GM19395 (cell line): ENCODE measurements at regions not wholly inside any gene's neighbourhood (a gene's known extent, or its start where the extent isn't known, plus 50 kb on each side); places are given as distances from the start of the nearest gene placed in this dataset.

ENCODE experiments used
- ATAC-seq: cut with Tn5 transposase; IDR thresholded peaks from one replicate; pipeline ENCODE4 v1.9.1; 2021; ENCODE audit warnings: mild to moderate bottlenecking, moderate library complexity; ENCODE audit not compliant: unreplicated experiment

DNA sequence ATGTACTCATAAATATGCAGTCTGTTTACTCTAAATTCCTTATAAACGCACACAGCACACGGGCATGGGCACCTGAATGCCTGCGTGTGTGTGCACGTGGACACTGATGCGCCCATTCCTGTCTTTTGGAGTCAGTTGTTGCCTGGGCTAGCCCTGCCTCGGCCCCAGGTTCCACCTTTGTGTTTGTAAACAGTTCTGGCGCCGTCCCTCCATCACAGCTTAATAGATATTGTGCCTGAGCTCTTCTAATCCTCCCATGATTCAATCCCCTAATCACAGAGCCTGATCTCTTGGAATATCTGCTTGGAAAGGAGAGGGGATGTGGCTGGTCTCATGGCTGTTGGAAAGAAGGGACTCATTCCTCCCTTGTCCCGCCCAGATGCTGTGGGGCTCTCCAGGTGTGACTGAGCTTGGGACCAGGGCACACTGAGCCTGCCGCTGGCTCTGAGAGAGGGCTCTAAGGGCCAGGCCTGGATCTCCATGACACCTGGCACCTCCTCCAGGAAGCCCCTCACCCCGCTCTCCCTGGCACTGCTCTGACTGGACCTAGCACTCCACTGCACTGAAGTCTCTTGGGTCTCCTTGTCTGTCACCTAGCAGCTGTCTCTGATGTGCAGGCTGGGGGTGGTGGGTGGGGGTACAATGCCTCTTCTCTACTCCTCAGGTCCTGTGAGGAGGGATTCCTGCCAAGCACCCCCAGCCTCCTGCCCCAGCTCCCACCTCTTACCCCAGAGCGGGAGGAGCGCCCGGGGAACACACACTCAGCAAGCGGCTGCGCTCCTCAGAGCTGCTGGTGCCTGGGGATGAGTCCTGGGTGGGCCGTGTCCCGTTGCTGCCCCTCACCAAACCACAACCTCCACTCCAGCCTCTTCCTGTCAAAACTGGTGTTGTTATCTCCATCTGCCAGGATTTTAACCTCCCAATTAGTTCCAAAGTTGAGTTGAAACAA is 181.3 kb downstream of the INHBB start:
- ATAC-seq: no peak

DNA sequence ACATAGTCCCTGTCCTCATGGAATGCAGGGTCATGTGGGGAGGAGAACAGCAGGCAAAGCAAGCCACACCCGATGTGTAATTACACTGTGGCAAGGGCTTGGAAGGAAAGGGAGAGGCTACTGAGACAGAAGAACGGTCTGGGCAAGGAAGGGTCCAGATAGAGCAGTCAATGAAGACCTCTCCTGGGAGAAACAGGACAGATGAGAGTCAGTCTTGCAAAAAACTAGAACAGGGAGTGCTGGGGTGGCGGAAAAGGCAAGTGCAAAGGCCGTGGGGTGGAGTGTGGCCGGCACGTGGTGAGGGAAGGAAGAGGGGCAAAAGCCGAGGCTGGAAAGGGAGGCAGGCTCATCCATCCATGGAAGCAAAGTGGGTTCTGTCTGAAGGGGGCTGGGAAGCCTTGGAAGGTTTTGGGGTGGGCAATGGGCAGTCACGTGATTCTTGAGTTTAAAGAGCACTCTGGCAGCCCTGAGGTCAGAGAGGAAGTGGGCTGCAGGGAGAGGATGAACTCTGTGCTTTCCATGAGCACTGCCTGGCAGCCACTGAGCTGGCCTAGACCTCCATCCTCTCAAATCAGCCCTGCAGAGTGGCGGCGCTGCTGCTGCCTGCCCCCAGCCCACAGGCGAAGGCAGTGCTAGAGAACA is 182.2 kb downstream of the INHBB start:
- ATAC-seq: no peak

DNA sequence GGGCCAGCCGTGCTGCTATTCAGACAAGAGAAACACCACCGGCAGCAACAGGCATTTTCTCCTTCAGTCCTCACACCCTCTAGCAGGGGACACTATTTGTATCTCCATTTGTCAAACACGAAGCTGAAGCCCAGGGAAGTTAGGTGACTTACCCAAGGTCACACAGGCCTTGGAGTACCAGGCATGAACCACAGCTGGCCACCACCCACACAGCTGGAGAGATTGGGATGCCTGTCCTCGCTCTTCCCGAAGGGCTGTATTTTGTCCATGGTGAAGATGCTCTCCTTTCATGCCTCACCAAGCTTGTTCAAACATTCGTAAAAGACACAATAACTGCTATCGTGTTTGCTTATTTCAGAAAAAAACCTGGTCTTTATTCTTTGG is 182.7 kb downstream of the INHBB start:
- ATAC-seq: no peak

DNA sequence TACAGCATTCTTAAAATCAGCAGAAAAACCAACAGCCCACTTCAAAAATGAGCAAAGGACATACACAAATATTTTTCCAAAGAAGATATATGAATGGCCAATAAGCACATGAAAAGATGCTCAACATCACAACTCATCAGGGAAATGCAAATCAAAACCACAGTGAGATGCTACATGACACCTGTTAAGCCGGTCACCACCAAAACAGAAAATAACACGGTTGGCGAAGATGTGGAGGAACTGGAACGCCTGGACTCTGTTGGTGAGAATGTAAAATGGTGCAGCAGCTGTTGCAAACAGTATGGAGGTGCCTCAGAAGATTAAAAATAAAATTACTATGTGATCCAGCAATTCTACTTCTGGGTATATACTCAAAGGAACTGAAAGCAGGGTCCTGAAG is 184.8 kb downstream of the INHBB start:
- ATAC-seq: no peak

DNA sequence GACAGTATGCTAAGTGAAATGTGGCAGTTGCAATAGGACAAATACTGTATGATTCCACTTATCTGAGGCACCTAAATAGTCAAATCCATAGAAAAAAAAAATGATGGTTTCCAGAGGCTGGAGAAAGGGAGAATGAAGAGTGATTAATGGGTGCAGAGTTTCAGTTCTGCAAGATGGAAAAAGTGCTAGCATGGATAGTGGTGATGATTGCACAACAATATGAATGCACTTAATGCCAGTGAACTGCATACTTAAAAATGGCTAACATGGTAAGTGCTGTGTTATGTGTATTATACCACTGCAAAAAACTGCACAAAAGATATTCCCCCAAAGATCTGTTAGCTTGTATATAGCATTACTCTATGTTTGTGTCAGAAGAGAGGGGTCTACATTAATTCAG is 185.4 kb downstream of the INHBB start:
- ATAC-seq: no peak

DNA sequence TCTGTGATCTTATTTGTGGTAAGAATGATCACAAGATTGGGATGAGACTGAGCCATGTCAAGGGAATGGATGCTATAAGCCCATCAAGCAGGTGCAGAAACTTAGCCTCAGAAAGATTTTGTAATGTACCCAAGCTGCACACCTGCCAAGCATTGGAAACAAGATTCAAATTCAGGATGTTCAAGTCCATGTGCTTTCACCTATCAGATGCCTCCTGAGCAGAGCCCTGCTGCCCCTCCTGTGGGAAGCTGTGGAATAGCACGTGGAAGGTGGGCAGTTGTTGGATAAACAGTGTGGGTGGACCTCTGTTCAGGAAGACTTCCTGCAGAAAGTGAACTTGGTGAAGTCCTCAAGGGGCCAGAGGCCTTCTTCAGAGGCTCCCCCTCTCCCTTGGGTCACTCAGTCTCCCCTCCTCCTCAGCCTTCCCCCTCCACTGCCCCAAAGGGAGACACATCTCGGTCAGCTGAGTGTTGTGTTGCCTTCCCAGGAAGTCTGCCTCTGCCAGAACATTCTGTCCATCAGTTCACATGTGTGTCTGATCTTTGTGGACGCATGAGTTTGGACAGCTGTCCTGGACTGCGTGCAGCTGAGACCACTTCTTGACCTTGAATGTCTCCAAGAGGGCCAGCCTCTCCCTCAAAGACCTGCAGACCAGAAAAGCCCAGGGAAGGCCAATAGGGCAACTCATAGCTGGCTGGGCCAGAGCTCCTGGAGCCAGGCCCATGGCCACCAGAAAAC is 186.1 kb downstream of the INHBB start:
- ATAC-seq: no peak

DNA sequence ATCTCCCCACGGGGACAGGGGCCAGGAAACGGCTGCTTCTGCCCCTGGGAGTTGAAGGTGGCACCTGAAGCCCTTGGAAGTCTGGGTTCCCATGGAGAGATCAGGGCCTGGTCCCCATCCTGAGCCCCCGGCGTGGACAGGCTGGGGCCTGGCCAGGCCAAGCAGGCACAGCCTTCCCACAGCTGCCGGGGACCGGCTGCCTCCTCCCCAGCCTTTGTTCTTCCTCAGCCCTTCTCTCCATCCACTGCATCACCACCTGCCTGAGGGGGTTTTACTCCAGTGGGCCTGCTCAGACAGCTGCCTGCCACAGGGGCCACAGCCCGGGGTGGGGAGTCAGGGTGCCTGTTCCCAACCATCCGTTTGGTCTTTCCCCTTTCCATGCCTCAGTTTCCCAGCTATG is 187.7 kb downstream of the INHBB start:
- no peak for ATAC-seq

DNA sequence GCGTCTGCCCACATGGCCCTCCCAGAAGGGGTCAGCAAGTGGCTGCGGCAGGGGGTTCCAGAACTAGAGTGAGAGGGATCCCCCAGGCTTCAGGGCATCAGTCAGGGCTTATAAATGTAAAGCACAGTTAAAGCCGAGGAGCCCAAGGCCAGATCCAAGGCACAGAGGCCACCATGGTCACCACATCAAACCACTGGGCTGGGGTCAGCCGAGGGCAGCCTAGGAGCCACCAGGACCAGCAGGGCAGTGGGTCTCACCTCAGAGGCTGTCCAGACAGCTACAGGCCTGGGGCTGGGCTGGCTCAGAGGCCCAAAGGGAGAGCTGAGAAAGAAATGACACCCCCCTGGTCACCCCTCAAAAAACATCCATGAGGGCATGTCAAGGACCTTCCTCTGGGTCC is 188.5 kb downstream of the INHBB start:
- ATAC-seq: no peak

DNA sequence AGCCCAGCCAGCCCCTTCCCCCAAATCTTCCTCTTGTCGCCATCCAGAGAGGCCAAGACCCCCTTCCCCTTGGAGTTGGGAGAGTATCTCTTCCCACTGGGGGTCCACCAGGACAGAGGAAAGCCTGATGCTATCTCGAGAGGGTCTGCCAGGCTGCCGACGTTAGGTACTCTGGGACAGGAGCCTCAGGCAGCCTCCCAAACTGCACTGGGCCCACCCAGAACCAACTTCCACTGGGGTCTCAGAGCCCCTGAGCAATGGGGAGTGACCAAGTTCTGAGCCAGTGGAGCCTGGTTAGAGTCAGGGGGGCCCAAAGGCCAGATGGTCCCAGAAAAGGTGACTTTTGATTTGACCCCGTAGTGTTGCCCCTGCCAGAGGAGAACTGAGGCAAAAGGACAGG is 189.1 kb downstream of the INHBB start:
- ATAC-seq: no peak

DNA sequence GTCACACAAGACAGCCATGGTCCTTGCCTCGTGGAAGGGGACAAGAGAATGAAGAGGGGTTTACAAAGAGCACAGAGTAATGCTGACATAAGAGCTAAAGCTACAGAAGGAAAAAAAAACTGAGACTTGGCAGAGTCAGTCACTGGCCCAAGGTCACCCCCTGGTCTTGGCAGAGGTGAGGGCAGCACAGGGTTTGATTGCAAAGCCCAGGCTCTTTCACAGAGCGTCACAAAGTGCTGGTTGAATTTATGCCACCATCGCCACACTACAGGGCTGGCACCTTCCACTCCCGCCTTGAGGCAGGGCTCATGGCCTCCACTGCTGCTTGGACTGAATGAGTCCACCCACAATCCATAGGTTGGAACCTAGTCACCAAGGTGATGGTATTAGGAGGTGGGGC is 190.2 kb downstream of the INHBB start:
- ATAC-seq: no peak

DNA sequence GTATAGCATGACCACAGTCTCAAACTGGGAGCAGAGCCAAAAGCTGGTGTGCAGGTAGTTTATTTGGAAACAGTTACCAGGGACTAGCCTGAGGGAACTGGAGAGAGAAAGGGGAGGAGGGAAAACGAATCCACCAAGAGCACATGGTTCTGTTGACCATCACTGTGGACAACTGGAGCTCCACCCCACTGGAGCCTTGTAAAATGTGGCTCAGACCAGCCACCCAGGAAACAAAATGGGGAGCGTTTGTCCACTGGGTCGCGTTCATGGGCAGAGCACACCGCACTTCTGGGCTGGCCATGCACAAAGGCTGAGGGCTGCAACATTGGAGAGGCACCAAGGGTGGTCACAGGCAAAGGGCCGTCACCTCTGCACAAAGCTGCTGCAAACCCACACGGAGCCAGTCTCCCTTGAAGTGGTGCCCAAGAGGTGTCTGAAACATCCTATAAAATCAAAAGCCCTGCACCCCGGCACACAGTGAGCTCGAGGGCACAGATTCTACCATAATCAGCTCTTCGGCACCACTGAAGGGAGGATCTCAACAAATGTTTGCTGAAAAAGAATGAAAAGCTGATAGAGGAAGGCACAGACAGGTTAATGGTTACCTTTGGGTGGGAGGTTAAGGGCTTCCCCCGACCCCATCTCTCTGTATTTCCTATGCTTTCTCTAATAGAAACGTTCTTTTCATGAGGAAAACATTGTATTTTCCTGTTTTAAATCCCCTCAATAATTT is 192.9 kb downstream of the INHBB start:
- no peak for ATAC-seq

DNA sequence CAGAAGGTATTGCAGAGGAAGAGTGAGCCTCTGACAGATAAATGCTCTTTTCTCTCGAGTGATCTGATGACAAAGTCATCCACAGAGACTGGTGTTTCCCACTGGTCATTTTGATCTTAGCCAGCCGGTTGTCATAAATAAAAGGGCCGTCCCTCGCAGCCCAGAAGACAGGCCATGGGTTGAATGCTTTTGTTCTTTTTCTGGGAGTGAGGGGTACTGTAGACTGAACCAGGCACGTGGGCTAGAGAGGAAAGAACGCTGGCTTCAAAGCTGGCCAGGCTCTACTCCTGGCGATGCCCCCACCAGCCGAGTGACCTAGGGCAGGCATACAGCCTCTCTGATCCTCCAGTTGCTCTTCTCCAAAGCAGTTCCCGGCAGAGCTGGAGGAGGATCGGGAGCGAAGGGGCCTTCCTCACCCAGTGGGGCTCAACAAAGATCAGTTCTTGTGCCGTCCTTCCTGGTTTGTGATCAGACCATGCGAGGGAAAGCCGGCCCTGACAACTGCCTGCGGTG is 193.5 kb downstream of the INHBB start:
- no peak for ATAC-seq

DNA sequence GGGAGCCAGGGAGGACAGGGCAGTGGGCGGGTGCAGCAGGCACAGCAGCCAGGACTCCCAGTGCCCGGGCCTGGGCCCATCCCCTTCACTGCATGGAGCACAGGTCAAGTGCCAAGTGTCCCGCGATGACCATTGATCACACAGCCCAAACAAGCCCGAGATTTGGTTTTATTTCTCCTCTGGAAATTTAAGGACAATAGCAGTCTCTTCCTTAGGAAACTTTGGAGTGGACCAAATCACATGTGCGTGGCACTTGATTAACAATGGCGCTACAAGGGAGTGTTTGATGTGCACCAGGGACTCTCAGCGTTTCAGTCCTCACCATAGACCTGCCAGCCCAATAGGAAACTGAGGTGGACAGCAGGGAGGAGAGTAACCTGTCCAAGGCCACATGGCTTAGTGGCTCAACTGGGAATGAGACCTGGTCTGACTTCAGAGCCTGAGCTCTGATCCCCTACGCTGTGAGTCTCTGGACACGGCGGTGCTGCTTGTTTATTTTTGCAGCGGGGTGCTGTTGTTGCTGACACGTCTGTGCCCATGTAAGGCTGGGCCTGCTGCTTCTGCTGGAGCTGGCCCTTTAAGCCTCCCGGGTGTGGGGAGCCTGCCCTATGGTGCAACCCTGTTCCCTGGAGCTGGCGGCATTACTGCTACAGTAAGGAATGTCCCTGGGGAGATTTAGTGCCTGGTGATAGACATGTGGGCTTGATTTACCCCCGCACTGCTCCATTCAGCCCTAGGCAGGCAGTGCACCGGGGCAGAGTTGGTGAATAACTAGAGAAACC is 194.2 kb downstream of the INHBB start:
- no peak for ATAC-seq

DNA sequence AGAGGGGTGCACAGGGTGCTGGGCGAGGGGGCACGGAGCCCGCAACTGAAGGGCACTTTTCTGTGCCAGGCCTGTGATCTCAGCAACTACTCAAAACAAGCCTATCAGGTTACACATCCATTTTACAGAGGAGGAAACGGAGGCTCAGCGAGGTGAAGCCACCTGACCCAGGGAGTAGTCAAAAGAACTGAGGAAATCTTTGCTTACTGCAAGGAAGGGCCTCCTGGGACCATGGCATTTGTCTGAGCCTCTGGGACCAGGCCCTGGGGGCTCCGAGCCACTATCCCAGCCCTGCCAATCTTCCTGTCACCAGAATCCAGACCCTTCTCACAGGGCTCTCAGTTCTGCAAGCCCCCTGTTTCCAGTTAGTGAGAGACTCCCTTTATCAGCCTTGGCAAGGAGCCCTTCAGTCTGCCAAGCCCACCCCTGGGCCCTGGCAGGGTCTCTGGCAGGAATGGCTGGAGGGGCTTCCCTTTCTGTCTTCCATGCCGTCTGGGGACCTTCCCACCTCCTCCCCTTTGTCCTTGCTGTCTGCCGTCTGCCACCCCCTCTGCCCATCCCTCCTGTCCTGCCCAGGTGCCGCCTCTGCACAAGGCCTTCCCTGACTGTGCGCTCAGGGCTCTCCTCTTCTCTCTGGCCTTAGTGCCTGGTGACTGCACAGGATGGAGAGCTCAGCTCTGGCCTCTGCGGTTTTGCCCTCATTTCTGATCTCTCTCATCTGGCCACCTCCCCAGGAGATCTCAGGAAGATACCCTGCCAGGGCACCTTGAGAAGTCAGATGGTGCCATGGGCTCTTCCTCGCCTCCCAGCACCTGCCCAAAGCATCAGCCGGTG is 194.7 kb upstream of the GLI2 start:
- ATAC-seq: no peak

DNA sequence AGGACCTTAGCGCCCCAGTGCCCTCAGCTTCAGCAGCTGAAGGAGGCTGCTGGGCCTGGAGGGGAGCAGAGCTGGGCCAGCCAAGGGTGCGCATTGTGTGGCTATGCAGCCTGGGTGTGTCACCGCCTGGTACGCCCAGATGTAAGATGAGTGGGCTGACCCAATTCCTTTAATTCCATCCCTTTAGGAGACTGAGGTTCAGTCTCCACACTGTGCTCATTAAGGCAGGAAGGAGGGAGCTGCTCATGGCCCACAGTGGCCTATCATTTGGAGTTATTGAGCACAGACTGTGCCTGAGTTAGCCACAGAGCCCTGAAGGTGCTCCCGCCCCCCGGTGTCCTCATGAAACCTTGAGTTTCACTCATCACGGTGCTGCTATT is 194.1 kb upstream of the GLI2 start:
- ATAC-seq: no peak

DNA sequence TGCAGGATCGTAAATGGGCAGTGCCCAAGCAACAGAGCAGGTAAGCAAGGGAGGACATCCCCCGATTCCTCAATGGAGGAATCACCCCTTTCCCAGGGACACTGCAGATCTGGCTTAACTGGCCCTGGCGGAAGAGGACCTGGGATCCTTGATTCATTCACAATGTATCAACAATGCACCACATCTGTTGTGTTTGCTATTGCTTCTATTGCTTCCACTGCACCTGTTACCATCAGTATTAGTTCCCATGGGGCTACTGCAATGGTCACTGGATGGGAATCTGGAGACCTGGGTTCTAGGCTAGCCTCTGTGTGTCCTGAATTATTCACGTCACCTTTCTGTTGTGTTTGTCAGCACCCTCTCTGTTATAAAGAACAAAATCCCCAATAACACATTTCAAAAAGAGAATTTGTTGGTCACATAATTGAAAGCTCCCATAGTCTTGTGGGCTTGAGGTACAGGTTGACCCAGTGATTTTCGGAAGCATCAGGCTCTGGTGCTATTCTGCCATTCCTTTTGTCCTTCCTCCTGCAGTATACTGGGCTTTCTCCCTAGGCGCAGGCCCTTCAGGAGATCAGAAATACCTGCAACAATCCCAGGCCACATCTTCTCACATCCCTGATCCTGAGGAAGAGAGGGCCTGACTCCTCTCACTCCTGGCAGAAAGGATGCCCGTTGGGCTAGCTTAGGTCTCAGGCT is 193.5 kb upstream of the GLI2 start:
- ATAC-seq: no peak

DNA sequence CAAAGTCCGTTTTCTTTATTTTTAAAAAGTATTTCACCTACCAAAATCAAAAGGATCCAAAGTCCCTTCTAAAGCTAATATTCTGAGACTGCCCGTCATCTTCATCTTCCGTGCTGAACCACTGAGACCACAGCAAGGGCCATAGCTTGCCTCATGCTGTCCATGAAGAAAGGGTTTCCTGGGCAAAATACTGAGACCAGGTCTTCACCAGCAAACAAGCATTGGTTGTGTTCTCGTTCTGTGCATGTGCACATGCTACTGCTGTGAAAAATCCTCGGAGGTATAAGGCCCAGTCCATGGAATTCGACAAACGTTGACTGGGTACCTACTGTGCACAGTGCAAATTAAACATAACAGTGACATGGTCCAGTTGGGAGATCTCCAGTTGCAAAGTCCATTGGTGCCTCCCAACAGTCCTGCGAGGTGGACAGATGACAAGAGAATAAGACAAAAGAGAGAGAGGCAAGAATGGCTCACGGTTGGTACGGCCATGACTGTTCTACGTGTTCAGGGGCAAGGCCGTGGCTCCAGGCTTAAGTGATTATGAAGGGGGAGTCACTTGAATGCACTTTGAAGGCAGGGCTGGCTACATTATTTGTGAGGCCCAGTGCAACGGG is 192.6 kb upstream of the GLI2 start:
- no peak for ATAC-seq

DNA sequence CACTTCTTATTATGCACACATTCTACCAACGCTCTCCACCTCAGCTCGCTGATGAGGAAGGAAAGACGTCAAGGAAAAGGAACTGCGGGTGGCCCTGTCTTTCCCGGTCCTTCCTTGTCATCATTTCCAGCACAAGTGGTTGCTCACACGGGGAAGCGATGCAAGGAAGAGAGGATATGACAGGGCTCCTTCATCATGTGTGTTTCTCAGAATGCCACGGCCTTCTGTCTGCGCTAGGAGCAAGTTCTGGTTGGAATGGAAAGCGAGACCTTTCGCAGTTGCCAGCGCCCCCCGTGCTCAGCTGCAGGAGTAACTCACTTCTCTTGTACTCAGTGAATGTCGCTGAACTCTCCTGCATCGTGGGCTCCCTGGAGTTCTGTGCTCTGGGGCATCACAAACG is 191.8 kb upstream of the GLI2 start:
- ATAC-seq: no peak
